Common myeloid progenitor, CD34-positive (primary cell): ENCODE measurements at regions not wholly inside any gene's neighbourhood (a gene's known extent, or its start where the extent isn't known, plus 50 kb on each side); places are given as distances from the start of the nearest gene placed in this dataset.

Experiments used
- CTCF ChIA-PET: fragments of 350-600 bp; sonication (Branson Sonifier 250); formaldehyde crosslinking; loops from one replicate; lab custom pipeline; 2021; ENCODE audit warnings: antibody characterized with exemption; lab: Charles Lee
- POLR2A ChIA-PET: fragments of 350-600 bp; sonication (Branson Sonifier 250); formaldehyde crosslinking; loops from one replicate; lab custom pipeline; 2021; ENCODE audit warnings: antibody characterized with exemption; lab: Charles Lee
- DNase-seq, 3 donors: peaks; one replicate each; pipeline versions ENCODE4 v3.0.0 to v3.0.0-alpha.2; 2013
- H3K27ac ChIP-seq, 2 experiments: 1 replicate in 1 of 2; 2 replicates in 1 of 2; pipeline ENCODE4 v1.7.0; 2013; ENCODE audit warnings: inconsistent platforms in 2 of 2, low read length in 2 of 2, mild to moderate bottlenecking in 2 of 2, low read depth in 1 of 2, moderate library complexity in 1 of 2; ENCODE audit not compliant: severe bottlenecking in 2 of 2, insufficient read depth in 1 of 2, poor library complexity in 1 of 2
- H3K27me3 ChIP-seq, 5 experiments: replicated peaks in 2 of 5; 1 replicate in 3 of 5; 2 replicates in 2 of 5; pipeline versions ENCODE4 v1.6.1 to v1.7.0; 2013; ENCODE audit warnings: low read length in 4 of 5, mild to moderate bottlenecking in 2 of 5, moderate library complexity in 2 of 5, inconsistent platforms in 1 of 5; ENCODE audit not compliant: insufficient read depth in 5 of 5, control insufficient read depth in 4 of 5
- H3K36me3 ChIP-seq, 4 experiments: 1 replicate in 2 of 4; 2 replicates in 2 of 4; pipeline versions ENCODE4 v1.6.1 to v1.7.0; 2013; ENCODE audit warnings: low read length in 3 of 4, control low read depth in 1 of 4, mild to moderate bottlenecking in 1 of 4; ENCODE audit not compliant: control insufficient read depth in 4 of 4, insufficient read depth in 4 of 4
- H3K4me1 ChIP-seq, 4 experiments: 1 replicate in 3 of 4; 2 replicates in 1 of 4; pipeline versions ENCODE4 v1.6.1 to v1.7.1; 2013; ENCODE audit warnings: low read length in 3 of 4, mild to moderate bottlenecking in 3 of 4, control low read depth in 1 of 4, inconsistent platforms in 1 of 4, moderate library complexity in 1 of 4; ENCODE audit not compliant: control insufficient read depth in 4 of 4, insufficient read depth in 4 of 4; ENCODE audit errors: control extremely low read depth in 1 of 4
- H3K4me3 ChIP-seq, 7 experiments: 1 replicate in 4 of 7; 2 replicates in 3 of 7; pipeline versions ENCODE4 v1.5.1 to v1.7.0; 2013; ENCODE audit warnings: mild to moderate bottlenecking in 7 of 7, low read length in 6 of 7, moderate library complexity in 6 of 7, inconsistent platforms in 2 of 7, low read depth in 2 of 7, control low read depth in 1 of 7; ENCODE audit not compliant: insufficient read depth in 4 of 7, control insufficient read depth in 1 of 7; ENCODE audit errors: extremely low read depth in 1 of 7
- H3K9me3 ChIP-seq, 5 experiments: 1 replicate in 4 of 5; 2 replicates in 1 of 5; pipeline versions ENCODE4 v1.6.1 to v1.7.1; 2013; ENCODE audit warnings: low read length in 4 of 5, mild to moderate bottlenecking in 2 of 5, inconsistent platforms in 1 of 5, low read depth in 1 of 5, moderate library complexity in 1 of 5; ENCODE audit not compliant: control insufficient read depth in 4 of 5, insufficient read depth in 2 of 5; ENCODE audit errors: control extremely low read depth in 1 of 5
- WGBS: methylation state at CpG from one replicate; pipeline ENCODE4 v1.1.5; 2013; ENCODE audit not compliant: insufficient coverage; 5-methylcytosine and 5-hydroxymethylcytosine counted together

GRCh38 chr9:95733741-95734666, 141.5 kb upstream of the ERCC6L2 start:
- Histone ChIP-seq H3K27ac (no peak overlapping the region), H3K36me3 (no peaks in the 10 kb centered on the region)
- POLR2A ChIA-PET, result no interaction called here

GRCh38 chr9:95732802-95733688, 142.4 kb upstream of the ERCC6L2 start:
- no peak for DNase-seq
- Histone ChIP-seq H3K36me3 (no peaks in the 10 kb centered on the region), H3K4me3 (no peak overlapping the region), H3K27me3 (peaks cover 0 to 24% (median 5%) of the 10 kb centered on the region in 5 experiments), H3K9me3 (peaks cover 0 to 3% (median 0%) of the 10 kb centered on the region in 5 experiments), H3K27ac (no peak overlapping the region), H3K4me1 (no peaks in the 10 kb centered on the region)
- ChIA-PET POLR2A (no interaction called here), CTCF (interaction anchor here (0.8 to 1.3 kb wide), 3 partner anchors 15 to 488 kb away, joined by 3 to 6 read pairs (median 3); no protein-coding TSS in a partner anchor)
- WGBS, result 92% methylated on average over 5 of the region's 6 CpGs

More at GRCh38 chr9:95733741-95734666, 141.5 kb upstream of the ERCC6L2 start:
- CTCF ChIA-PET, result interaction anchor here (0.8 to 1.3 kb wide), 3 partner anchors 16 to 487 kb away, joined by 3 to 6 read pairs (median 3); no protein-coding TSS in a partner anchor
- H3K9me3 ChIP-seq, result peaks cover 0 to 3% (median 0%) of the 10 kb centered on the region in 5 experiments
- no peaks in the 10 kb centered on the region for H3K4me1 ChIP-seq
- WGBS, result 100% methylated on average over 8 of the region's 12 CpGs
- H3K4me3 ChIP-seq, result no peak overlapping the region
- H3K27me3 ChIP-seq, result peaks cover 0 to 29% (median 5%) of the 10 kb centered on the region in 5 experiments
- DNase-seq, result no peak

- no peak for DNase-seq
- no peak overlapping the region for H3K27ac ChIP-seq
- H3K9me3 ChIP-seq, result peaks cover 0 to 3% (median 0%) of the 10 kb centered on the region in 5 experiments
- H3K27me3 ChIP-seq, result peaks cover 0 to 19% (median 6%) of the 10 kb centered on the region in 5 experiments
- H3K4me1 ChIP-seq, result no peaks in the 10 kb centered on the region
- ChIA-PET POLR2A (no interaction called here), CTCF (no interaction called here)
- no CpG with 5 or more reads among the region's 3 CpGs for WGBS
- H3K36me3 ChIP-seq, result no peaks in the 10 kb centered on the region
- no peak overlapping the region for H3K4me3 ChIP-seq
These were observed 143.6 kb upstream of the ERCC6L2 start for GRCh38 chr9:95731876-95732275.

- 92% methylated on average over 3 of the region's 5 CpGs for WGBS
- Histone ChIP-seq H3K9me3 (peaks cover 0 to 3% (median 0%) of the 10 kb centered on the region in 5 experiments), H3K4me3 (no peak overlapping the region), H3K27ac (no peak overlapping the region), H3K36me3 (no peaks in the 10 kb centered on the region), H3K4me1 (peaks cover 0 to 4% (median 0%) of the 10 kb centered on the region in 4 experiments), H3K27me3 (peaks cover 0 to 19% (median 6%) of the 10 kb centered on the region in 5 experiments)
- ChIA-PET CTCF (interaction anchor here (1.2 kb wide), 1 partner anchor 488 kb away, joined by 4 read pairs; no protein-coding TSS in a partner anchor), POLR2A (no interaction called here)
- DNase-seq, result no peak
These were observed 145.7 kb upstream of the ERCC6L2 start for GRCh38 chr9:95729669-95730368.

GRCh38 chr9:95729046-95729445, 146.4 kb upstream of the ERCC6L2 start:
- ChIA-PET CTCF (no interaction called here), POLR2A (no interaction called here)
- H3K27ac ChIP-seq, result no peak overlapping the region
- 83% methylated on average over 34 of the region's 34 CpGs for WGBS
- no peaks in the 10 kb centered on the region for H3K36me3 ChIP-seq
- H3K4me1 ChIP-seq, result peaks cover 0 to 11% (median 3%) of the 10 kb centered on the region in 4 experiments
- no peak for DNase-seq
- no peak overlapping the region for H3K4me3 ChIP-seq
- peaks cover 0 to 14% (median 3%) of the 10 kb centered on the region in 5 experiments for H3K27me3 ChIP-seq
- peaks cover 0 to 3% (median 0%) of the 10 kb centered on the region in 5 experiments for H3K9me3 ChIP-seq

GRCh38 chr9:95727947-95728520, 147.5 kb upstream of the ERCC6L2 start:
- WGBS, result 96% methylated on average over 6 of the region's 7 CpGs
- CTCF ChIA-PET, result interaction anchor here (1.5 kb wide), 1 partner anchor 490 kb away, joined by 7 read pairs; no protein-coding TSS in a partner anchor

More at GRCh38 chr9:95727947-95728520, 147.5 kb upstream of the ERCC6L2 start:
- Histone ChIP-seq H3K27ac (no peak overlapping the region), H3K27me3 (peaks cover 0 to 8% (median 3%) of the 10 kb centered on the region in 5 experiments), H3K9me3 (peaks cover 0 to 3% (median 0%) of the 10 kb centered on the region in 5 experiments), H3K36me3 (no peaks in the 10 kb centered on the region), H3K4me3 (no peak overlapping the region), H3K4me1 (peaks cover 0 to 11% (median 3%) of the 10 kb centered on the region in 4 experiments)
- POLR2A ChIA-PET, result no interaction called here
- DNase-seq, result no peak
